ENCODE measurements at regions not wholly inside any gene's neighbourhood (a gene's known extent, or its start where the extent isn't known, plus 50 kb on each side); places are given as distances from the start of the nearest gene placed in this dataset.
A peak's percentile ranks its signal among the peaks of the same experiment; 100 is the strongest.

DNA sequence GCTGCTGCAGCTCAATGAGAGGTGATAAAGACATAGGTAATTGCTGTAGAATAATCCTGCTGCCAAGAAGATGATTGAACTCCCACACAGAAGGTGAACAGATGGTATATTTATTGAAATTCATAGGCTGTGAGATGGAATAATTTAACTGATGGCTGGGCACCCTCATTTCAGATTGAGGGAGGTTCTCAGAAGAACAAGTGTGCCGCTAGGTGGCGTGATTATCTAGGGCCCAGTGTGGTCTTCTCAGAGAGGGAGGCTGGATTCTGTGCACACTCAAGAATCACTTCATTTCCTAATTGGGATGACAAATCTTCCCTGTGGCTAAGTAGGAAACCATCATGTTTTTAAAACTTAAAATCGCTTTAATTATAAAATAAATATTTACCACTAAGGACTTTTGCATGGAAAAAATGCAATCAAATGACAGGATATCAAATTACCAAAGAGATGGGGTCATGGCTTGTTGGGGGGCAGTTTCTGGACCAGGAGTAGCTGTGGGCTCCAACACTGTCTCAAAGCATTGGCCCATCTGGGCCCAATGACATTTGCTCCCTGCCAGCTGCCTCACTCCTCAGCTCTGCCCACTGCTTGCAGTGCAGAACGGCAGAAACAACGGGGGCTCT, 132.3 kb downstream of the SNAPC1 start:
- peak; percentile 88 for DNase-seq

DNA sequence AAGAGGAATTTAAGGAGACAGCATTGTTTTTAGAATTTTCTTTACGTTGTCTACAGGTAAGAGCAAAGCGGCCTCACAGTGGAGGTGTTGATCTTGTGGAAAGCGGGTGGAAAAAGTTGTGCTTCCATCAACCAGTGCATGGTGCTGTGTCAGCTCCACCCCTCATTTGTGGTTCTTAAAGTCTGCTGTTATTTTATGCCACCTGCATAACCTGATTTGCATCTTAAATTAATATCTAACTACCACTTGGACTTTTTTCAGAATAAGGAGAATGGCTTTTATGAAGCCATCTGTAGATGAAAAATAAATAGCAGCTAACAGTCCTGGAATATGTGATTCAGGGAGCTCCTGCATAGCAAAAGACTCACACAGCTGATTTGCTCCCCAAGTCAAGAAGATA, 135.1 kb downstream of the SNAPC1 start:
- DNase-seq: no peak

DNA sequence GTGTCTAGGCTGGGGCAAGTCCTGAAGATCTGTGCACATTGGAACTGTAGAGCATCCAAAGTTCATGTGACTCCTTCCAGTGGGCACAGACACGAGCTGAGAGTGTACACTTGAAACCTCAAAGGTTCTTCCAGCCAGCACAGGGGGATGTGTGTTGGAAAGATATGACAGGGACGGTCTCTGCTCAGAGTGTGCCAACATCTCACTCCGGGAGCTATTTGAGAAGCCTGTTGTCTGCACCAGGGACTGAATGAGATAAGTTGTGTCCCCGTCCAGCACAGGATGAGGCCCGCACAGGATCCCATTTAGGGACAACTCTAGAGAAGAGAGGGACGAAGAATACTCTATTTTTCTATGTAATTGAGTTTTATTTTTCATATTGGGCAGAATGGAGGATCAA, 136.3 kb downstream of the SNAPC1 start:
- DNase-seq: no peak

DNA sequence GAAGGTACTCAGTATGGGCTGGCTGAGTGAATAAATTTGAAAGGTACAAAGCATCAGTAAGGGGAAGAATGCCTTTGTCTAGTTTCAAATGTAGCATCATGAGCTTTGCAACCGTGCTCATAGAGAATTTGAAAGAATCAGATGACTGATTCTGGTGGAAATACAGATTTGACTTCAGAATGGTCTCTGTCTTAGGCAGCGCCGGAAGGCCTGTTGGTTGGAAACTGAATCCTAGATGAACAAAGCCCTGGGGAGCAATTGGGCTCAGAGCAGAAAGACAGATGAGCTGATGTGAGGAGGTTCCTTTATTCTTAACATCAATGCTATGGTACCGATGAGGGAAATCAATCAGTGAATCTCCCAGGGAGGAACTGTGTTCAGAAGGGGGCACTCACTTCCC, 137.3 kb downstream of the SNAPC1 start:
- DNase-seq: no peak

- no peak for DNase-seq
Observed at GRCh38 chr14:61904946-61905345, 142.7 kb downstream of the SNAPC1 start.

DNA sequence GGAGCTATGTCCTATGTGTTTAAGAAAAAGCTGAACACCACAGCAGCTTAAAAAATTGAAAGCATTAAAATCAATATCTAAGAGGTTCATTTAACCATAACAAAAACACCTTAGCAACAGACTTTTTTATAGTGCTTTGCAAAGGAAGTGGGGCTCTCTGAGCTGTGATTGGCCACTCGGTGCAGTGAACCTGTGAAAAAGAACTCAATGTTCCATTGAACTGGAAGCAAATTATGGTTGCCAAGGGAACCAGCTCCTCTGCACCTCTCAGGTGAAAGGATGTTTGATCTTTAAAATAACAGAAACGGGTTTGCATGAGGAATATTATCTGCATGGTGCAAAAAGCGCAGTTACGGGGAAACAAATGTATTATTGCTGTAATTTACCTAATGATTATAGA, 149.4 kb downstream of the SNAPC1 start:
- DNase-seq: no peak

- DNase-seq: no peak
Observed at GRCh38 chr14:61918998-61919397, 156.8 kb downstream of the SNAPC1 start.

- no peak for DNase-seq
Observed at GRCh38 chr14:61923348-61923747, 161.1 kb downstream of the SNAPC1 start.

- peak; percentile 24 for DNase-seq
Observed at GRCh38 chr14:61925043-61925442, 162.8 kb downstream of the SNAPC1 start.

DNA sequence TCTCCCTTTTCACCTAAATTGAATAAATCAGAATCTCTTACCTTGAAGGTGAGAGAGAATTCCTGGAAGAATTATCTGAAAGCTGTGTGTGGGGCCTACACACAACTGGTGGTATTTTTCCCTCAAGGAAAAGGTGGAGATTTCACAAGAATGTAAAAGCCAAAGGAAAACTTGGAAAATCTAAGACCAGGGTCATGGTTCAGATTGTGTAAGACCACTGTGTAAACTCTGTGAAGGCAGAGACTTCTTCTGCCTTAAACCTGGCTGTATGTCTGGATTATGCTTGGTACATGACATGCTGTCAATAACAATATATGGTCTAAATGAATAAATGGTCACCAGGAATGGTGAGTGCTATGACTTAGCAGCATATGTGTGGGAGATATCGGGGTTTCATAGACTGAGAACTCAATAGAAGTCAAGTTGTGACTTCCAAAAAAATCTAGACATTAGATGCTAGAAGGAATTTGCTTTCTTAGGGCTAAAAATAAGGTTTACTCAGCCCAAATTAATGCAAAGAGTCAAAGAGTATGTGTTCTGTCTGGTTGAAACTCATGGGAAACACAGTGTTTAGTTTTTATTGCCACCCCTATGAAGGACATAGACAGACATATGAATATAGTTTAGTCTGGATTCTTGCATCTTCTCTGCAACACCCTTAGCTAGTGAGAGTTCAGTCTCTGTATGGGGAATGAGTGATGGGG, 163.7 kb downstream of the SNAPC1 start:
- DNase-seq: no peak

DNA sequence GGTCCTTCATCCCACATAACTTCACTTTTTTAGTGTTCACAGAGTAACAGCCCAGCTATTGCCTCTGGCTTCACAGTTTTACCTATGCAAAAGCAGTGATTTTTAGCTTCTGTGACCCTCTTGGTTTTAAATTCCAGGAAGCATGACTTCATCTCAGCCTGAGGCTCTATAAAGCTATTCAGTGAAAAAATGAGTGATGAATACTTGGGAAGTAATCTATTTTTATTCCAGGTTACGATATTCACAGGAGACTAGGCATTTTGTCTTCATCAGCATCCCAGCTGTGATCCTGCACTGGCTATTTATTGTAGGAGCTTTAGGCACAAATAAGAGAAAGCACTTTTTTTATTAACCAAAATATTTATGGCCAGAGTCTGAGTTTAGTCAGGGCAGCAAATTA, 164.8 kb downstream of the SNAPC1 start:
- no peak for DNase-seq

DNA sequence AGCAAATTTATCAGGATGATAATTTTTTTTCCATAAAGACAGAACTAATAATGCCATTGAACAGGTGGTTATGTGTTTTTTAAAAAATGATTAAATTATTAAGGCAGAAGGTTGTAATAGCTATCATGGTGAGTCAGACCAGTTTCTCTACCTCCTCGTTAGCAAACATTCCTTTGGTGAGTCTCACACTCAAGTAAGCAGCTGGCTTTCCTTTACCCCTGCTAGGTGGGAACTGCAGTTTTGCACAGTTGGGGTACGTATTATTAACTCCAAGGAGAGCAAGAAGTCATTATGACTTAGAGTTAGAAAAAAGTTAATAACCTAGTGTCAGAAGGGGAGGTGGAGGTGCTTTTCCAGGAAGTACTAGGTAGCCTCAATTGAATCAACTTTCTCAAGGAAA, 165.3 kb downstream of the SNAPC1 start:
- DNase-seq: peak; percentile 17

DNA sequence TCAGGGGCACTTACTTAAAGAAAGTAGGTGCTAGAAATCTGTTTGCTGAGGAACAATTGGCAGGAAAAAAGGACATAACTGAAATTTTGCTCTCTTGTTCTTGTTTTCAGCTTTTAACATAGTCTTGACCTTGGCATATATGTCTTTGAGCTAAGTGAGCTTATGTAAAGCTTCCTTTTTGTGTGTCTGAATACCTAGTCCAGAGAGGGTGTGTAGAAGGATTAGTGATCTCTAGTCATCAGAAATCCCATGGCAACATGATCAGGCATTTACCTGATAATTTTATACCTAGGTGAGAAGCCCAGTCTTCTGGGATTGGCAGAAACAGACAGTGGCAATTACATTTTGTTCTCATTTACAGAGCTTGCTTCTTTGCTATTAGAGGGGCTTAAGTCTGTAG, 166.1 kb downstream of the SNAPC1 start:
- DNase-seq: no peak

DNA sequence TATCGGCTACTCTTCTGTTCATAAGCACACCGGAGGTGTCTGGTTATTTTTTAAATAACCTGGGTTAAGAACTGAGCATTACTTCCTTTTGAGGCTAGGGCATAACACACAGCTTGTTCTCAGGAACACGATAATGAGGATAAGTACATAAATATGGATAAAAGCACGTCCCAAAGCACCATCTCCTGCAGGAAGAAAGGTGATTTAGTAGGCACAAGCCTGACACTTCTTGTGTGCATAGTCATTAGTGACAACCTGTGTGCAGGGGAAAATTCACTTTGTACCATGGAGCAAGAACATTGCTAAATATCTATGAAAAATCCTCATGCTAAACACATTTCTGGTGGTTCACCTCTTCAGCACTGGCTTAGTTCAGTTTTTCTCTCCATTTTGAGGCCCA, 166.5 kb downstream of the SNAPC1 start:
- no peak for DNase-seq

DNA sequence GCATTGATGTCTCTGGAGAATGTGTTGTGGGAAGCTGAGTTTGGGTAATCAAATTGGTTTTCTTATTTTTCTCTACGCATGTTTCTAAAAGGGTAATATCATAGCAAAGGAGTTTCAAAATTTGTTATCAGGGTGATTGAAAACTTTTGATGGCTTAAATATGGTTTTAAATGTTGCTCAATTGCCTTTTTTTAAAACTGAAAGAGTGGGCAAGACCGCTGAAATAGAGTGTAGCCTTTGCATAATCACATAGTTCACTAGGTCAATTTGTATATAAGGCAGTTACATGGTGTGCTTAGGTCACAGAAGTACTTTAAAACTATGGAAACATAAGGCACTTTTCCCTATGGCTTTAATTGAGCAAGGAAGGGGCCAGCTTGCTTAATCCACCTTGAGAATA, 167.4 kb downstream of the SNAPC1 start:
- no peak for DNase-seq

- DNase-seq: peak; percentile 87
Observed at GRCh38 chr14:61930101-61930857, 168.1 kb downstream of the SNAPC1 start.

DNA sequence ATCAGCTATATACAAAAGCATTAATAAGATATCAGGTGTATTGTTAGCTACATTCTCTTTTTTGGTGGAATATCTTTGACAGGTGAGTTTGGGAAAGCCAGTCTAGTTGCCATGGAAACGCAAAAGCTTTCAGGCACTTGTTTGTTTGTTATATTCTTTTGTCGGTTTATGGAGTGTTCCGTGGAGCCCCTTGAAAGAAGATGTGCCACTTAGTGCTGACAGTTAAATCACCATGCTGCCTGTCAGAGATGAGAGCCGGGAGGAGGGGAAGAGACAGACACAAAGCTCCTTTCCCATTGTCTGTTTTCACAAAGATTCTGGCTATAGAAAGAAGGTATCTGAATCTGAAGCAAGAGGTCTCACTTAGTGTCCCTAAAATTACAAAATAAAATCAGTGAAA, 170.8 kb downstream of the SNAPC1 start:
- no peak for DNase-seq

GRCh38 chr14:61934385-61934784, 172.2 kb downstream of the SNAPC1 start:
- DNase-seq: no peak

- no peak for DNase-seq
Observed at GRCh38 chr14:61939776-61940175, 177.6 kb downstream of the SNAPC1 start.

- DNase-seq: no peak
Observed at GRCh38 chr14:61940666-61941420, 178.6 kb downstream of the SNAPC1 start.

GRCh38 chr14:61941421-61942150, 179.4 kb downstream of the SNAPC1 start:
- DNase-seq: no peak

DNA sequence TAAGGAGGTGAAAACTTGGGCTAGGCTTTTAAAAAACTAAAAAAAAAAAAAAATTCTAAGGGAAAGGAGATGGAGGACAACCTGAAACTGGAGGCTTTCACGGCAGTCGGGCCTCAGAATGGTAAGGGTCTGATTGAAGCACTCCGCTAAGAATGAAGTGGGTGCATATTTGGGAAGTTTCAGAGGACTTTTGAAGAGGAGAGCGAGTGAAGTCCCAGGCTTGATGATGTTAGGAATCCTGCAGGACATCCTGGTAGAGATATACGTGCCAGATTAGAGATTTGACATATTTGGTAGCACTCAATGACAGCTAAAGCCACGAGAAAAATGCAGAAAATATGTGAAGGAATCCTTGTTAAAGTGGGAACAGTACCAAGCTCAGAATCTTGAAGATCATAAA, 186.2 kb downstream of the SNAPC1 start:
- DNase-seq: no peak

DNA sequence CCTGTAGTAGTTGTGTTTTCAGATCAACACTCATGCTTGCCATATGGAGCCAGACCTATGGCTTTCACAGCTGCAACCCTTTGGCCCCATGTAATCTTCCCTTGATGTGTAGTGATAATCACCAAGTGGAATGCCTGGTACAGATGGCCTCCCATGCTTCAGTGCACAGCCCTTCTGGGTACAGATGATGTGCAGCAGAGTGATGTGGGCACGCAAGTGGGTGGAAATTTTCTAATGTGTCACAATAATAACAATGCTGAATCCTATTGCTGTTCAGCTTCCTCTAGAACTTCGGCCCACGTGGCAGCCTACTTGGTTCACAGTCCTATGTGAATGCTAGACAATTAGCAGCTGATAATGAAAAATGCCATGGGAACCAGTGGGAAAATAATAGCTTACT, 188.1 kb downstream of the SNAPC1 start:
- peak; percentile 99 for DNase-seq

All from DMS 273 treated with DMSO at 0.1 percent for 48 hours (cell line).